ENCODE measurements at regions not wholly inside any gene's neighbourhood (a gene's known extent, or its start where the extent isn't known, plus 50 kb on each side); places are given as distances from the start of the nearest gene placed in this dataset.
A peak's percentile ranks its signal among the peaks of the same experiment; 100 is the strongest.

- Mint-ChIP-seq H3K4me3 (no peak overlapping the region), H3K4me1 (peaks cover 21% of the 10 kb centered on the region), H3K27ac (no peak overlapping the region), H3K9me3 (peaks cover 5% of the 10 kb centered on the region), H3K36me3 (ENCODE audit: low read depth) (peaks cover 14% of the 10 kb centered on the region), H3K27me3 (ENCODE audit: low read depth, poor library complexity) (no peaks in the 10 kb centered on the region)
- no peak for TF ChIP-seq CTCF (IDR thresholded peaks at IDR 0.05)
- DNase-seq: no peak
These were observed 59.5 kb upstream of the CAPRIN2 start for GRCh38 chr12:30814295-30814655.

- no peak for DNase-seq
- peaks cover 7% of the 10 kb centered on the region for H3K9me3 Mint-ChIP-seq
- H3K27me3 Mint-ChIP-seq (ENCODE audit: low read depth, poor library complexity): no peaks in the 10 kb centered on the region
- peaks cover 10% of the 10 kb centered on the region for H3K36me3 Mint-ChIP-seq (ENCODE audit: low read depth)
- peaks cover 21% of the 10 kb centered on the region for H3K4me1 Mint-ChIP-seq
- H3K27ac Mint-ChIP-seq: peak overlapping the region; percentile 43
- H3K4me3 Mint-ChIP-seq: no peak overlapping the region
- no peak for TF ChIP-seq CTCF (IDR thresholded peaks at IDR 0.05)
These were observed 59.0 kb upstream of the CAPRIN2 start for GRCh38 chr12:30813525-30814294.

- no peak for TF ChIP-seq CTCF (IDR thresholded peaks at IDR 0.05)
- H3K36me3 Mint-ChIP-seq (ENCODE audit: low read depth): peaks cover 18% of the 10 kb centered on the region
These were observed 57.2 kb upstream of the CAPRIN2 start for GRCh38 chr12:30811966-30812365.

GRCh38 chr12:30810918-30811317, 56.2 kb upstream of the CAPRIN2 start:
- no peak for TF ChIP-seq CTCF (IDR thresholded peaks at IDR 0.05)
- H3K4me3 Mint-ChIP-seq: no peak overlapping the region
- DNase-seq: no peak
- H3K36me3 Mint-ChIP-seq (ENCODE audit: low read depth): peaks cover 16% of the 10 kb centered on the region
- no peak overlapping the region for H3K27ac Mint-ChIP-seq
- peaks cover 7% of the 10 kb centered on the region for H3K4me1 Mint-ChIP-seq
- H3K27me3 Mint-ChIP-seq (ENCODE audit: low read depth, poor library complexity): no peaks in the 10 kb centered on the region
- H3K9me3 Mint-ChIP-seq: peaks cover 15% of the 10 kb centered on the region

More at GRCh38 chr12:30811966-30812365, 57.2 kb upstream of the CAPRIN2 start:
- Mint-ChIP-seq H3K9me3 (peaks cover 15% of the 10 kb centered on the region), H3K4me1 (peaks cover 17% of the 10 kb centered on the region), H3K27ac (no peak overlapping the region), H3K4me3 (no peak overlapping the region), H3K27me3 (ENCODE audit: low read depth, poor library complexity) (no peaks in the 10 kb centered on the region)
- no peak for DNase-seq

GRCh38 chr12:30807695-30808034, 52.9 kb upstream of the CAPRIN2 start:
- no peak overlapping the region for H3K27ac Mint-ChIP-seq
- peaks cover 34% of the 10 kb centered on the region for H3K9me3 Mint-ChIP-seq
- H3K4me1 Mint-ChIP-seq: peaks cover 4% of the 10 kb centered on the region
- DNase-seq: no peak
- peak; percentile 37 for TF ChIP-seq CTCF (IDR thresholded peaks at IDR 0.05)
- H3K27me3 Mint-ChIP-seq (ENCODE audit: low read depth, poor library complexity): no peaks in the 10 kb centered on the region
- peaks cover 30% of the 10 kb centered on the region for H3K36me3 Mint-ChIP-seq (ENCODE audit: low read depth)
- H3K4me3 Mint-ChIP-seq: no peak overlapping the region
